Hindlimb muscle (tissue), 1 donor: ENCODE measurements at regions not wholly inside any gene's neighbourhood (a gene's known extent, or its start where the extent isn't known, plus 50 kb on each side); places are given as distances from the start of the nearest gene placed in this dataset.
"Not testable (repeated sequence)": the region's sequence is repeated elsewhere in the genome, so short reads cannot be mapped to it uniquely, and the experiment has no call there.

Source experiments
- DNase-seq: peaks from one replicate; pipeline ENCODE4 v3.0.0-alpha.2; 2013

DNA sequence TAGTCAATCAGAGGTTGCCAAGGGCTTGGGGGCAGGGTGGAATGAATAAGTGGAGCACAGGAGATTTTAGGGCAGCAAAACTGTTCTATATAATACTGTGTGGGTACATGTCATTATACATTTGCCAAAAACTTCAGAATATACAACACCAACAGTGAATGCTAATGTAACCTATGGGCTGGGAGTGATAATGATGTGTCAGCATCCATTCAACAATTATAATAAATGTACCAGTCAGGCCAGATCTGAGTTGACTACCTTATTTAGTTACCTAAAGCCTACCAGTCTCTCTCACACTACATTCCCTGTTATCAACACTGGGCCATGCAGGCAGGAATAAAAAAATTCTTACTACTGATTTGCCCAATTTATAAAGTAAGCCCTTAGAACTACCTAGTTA is 884.5 kb downstream of the TLE1 start:
- no peak for DNase-seq

- DNase-seq = peak; percentile 85
Observed at GRCh38 chr9:80797831-80798688, 891.3 kb downstream of the TLE1 start.

GRCh38 chr9:80797101-80797829 is 892.1 kb downstream of the TLE1 start:
- peak; percentile 41 for DNase-seq

DNA sequence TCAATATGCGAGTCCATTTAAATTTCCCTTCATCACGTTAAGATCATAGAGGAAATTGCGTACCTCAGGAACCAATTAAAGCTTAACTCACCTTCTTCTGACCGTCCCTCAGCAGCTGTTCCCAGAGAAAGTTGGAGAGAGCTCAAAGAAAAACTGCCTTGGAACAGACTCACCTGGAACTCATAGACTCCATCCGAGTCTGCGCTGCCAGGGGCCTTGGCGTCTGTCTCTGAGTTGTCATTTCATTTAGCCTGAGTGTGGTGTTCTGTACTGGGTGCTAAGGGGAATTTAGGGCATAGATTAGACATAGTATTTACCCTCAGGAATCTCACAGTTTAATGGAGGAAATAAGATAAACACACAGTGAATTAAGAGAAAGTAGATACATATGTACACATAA is 892.7 kb downstream of the TLE1 start:
- DNase-seq = peak; percentile 49

DNA sequence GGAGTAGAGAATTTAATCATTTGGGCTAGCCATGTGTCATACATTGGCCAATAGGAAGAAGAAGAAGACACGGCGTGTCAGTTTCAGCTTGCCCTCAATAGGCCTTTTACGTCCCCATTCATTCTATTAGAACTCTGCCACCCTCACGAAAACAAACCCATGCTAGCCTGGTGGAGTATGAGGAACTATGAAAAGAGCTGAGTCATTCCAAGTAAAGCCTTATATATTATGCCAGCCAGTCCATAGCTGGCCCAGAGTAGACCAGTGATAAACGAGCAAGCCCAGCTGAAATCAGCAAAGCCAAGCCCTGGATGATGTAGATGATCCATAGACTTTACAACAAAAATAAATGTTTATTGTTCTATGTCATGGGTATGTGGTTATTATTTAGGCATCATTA is 895.1 kb downstream of the TLE1 start:
- no peak for DNase-seq

DNA sequence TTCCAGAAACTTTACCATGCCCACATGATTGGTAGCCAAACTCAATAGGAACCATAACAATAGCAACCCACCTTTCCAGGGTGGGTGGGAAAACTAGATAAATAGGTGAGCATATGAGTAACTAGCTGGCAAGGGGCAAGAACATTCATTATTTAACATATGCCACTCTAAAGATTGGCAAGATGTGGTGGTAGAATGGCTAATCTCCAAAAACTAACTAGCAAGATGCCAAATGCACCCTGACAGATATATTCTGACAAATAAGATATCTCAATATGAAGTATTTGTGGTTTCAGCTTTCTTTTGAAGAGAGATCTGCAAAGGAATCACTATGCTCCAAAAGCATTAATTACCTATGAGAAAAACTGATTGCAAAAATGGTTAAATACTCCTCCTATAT is 895.6 kb downstream of the TLE1 start:
- no peak for DNase-seq

DNA sequence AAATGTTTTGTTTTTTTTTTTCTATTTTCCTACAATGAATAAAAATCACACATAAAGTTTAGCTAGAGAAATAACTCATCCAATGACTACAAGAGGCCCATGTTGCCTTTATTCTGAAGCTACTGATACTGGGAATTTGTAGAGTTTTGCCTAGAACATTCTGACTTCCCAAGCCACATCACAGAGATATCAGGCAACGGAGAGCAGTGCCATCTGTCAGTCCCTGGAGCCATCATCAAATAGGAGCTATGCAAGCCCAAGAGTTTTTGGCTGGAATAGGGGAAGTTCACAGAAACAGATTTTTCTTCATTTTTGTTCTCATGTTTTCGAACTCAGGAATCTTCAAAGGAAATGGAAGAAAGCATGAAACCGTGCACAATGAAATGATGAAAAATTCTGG is 896.6 kb downstream of the TLE1 start:
- DNase-seq = no peak

DNA sequence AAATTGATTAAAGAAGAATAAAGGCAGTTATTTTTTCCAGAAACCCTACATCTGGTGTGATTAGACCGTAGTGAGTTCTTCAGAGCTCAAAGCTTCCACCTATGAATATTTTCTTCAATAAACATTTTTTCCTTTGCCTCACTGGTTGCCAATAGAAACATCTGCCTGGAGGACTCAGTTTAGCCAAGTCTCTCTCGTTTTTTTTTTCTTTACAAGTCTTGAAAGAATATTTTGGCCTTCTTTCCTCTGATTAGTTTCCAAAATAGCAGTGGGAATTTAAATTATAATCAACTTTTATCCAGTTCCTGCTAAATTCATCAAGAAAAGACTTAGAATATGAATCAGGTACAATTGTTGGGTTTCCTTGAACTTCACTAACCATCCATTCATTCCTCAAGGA is 897.5 kb downstream of the TLE1 start:
- peak; percentile 46 for DNase-seq

DNA sequence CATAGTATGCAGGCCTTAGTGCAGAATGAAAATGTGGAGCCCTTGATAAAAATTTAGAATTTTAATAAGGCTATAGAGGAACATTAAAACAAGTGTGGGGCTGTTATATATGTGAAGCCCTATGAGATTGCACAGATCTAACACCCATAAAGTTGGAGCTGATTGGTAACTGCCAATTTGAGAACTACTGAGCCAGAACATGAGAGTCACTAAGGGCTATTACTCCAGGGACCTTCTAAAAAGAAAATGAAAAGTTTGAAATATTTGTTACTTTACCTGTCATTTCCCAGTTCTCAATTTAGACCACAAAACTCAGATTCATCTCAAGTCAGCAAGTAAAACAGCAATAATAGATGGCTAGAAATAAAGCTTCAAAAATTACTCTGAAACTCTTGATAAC is 898.6 kb downstream of the TLE1 start:
- no peak for DNase-seq

GRCh38 chr9:80789831-80790230 is 899.5 kb downstream of the TLE1 start:
- no peak for DNase-seq

DNA sequence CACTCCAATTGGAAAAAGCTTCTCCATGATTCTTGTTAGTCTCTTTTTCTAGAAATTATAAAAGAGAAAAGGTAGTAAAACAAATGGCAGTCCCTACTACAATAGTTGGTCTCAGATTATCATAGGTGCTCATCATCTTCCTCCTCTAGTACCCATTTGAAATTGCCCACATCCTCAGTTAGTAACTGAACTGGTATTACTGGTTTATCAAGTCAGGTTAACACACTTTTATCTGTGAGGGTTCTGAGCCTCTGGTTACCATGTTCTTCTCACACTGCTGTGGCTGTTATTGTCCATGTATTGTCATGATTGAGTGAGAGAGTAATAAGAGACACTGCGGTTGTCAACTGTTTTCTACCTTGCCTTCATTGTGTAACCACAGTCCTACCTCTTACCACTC is 901.7 kb downstream of the TLE1 start:
- DNase-seq = no peak

GRCh38 chr9:80784647-80785046 is 904.7 kb downstream of the TLE1 start:
- DNase-seq = no peak

DNA sequence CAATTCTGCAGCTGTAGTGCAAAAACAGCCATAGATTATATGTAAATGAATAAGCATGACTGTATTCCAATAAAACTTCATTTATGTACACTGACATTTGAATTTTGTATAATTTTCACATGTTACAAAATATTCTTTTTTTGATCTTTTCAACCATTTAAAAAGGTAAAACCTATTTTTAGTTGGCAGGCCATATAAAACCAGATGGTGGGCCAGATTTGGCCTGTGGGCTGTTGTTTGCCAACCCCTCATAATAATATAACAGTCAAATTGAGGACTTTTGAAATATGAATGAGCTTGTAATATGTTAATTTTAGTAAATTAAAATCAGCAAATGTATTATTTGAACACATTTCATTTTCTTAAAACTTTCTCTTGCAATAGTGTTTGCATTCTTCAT is 913.4 kb downstream of the TLE1 start:
- no peak for DNase-seq

GRCh38 chr9:80775530-80775929 is 913.8 kb downstream of the TLE1 start:
- DNase-seq = no peak

- no peak for DNase-seq
Observed at GRCh38 chr9:80771555-80772347, 917.6 kb downstream of the TLE1 start.

GRCh38 chr9:80763536-80763935 is 925.8 kb downstream of the TLE1 start:
- DNase-seq = peak; percentile 46

- no peak for DNase-seq
Observed at GRCh38 chr9:80755586-80755985, 933.8 kb downstream of the TLE1 start.

- not testable (repeated sequence) for DNase-seq
Observed at GRCh38 chr9:80747056-80747455, 942.3 kb downstream of the TLE1 start.

DNA sequence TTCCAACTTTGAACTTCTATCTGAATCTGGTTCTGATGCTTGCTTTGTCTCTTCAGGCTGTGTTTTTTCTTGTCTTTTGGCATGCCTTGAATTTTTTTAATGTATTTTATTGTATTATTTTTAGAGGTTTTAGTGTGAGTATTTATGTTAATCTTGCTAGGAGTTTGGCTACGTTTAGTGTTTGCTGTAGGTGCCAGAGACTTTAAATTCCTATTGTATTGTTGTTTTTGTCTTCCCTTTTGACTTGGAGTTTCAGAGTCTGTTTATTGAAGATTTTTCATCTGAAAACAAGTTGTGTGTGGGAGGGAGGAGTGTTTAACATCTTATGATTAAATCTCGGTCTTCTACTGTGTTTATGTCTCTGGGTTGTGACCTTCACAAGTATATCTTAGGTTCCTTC is 956.8 kb downstream of the TLE1 start:
- DNase-seq = no peak

DNA sequence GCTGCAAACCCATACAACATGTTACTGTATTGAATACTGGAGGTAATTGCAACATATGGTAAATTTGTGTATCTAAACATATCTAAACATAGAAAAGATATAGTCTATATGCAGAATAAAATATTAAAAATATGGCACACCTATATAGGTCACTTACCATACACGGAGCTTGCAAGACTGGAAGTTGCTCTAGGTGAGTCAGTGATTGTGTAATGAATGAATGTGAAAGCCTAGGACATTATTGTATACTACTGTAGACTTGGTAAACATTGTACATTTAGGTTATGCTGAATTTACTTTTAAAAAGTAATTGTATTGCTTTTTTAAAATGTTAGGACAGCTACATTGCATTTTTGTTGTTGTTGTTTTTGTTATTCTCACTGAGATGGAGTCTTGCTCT is 968.8 kb downstream of the TLE1 start:
- DNase-seq = no peak

DNA sequence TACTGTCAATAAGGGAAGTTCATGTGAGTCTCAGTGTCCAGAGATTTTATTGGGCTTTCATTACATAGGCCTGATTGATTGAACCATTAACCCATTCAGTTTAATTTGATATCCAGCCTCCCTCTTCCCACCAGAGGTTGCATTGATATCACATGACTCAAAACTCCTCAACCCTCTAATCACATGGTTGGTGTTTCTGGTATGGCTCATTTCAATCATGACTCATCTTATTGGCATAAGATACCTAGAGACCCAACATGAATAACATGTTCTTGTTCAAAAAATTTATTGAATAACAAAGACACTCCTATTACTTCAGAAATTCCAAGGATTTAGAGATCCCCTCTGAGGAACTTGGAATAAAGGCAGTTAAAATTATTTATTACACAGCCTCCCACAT is 982.2 kb downstream of the TLE1 start:
- no peak for DNase-seq

DNA sequence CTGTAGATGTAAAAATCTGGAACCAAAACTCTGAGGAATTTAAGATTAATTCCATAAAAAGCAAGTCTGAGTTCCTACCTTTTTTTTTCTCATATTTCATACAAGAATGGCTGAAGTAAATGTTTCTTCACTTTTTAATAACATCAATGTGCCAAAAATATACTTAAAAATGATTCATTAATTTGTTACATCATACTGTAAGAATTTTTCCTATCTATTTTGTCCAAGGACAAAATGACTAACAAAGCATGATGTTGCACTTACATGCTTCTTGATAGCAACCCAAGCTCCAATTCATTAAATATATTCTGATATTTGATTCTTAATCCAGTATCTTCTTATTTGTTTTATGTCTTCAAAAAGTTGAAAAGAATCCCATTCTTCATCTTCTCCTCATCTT is 988.3 kb downstream of the TLE1 start:
- no peak for DNase-seq

DNA sequence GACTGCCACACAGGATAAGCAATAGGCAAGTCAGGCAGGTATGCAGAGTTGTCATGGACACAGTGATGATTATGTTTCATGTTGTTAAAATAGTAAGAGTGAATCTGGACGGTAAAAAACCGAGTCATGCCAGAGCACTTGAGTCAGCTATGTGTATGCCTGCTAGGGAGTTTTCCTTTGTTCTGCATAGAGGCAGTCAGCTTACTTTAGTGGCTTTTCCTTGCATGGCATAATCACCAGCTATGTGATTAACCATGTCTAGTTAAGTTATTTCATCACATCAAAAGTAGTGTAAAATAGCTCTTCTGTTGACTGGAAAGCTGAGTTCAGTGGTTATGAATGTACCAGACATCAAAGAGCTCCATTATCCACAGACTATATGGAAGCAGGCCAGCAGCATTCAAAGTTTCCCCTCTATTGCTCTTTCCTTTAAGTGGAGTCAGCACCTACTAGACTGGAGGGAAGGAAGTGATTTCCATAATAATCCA is 989.8 kb downstream of the TLE1 start:
- peak; percentile 14 for DNase-seq
